IMR-90 (cell line): ENCODE measurements at regions not wholly inside any gene's neighbourhood (a gene's known extent, or its start where the extent isn't known, plus 50 kb on each side); places are given as distances from the start of the nearest gene placed in this dataset.

ENCODE experiments used
- ATAC-seq: fragments of 200-7000 bp; cut with Tn5 transposase; 2 replicates; pipeline ENCODE4 v1.9.1; 2020; ENCODE audit warnings: low read depth, mild to moderate bottlenecking, moderate library complexity
- BruUV-seq: library from RNA; stranded (reverse); fragments of 400-500 nt; replicated peaks from 2 replicates; lab custom pipeline; 2021; lab: Mats Ljungman, UMichigan
- CTCF ChIA-PET: fragments of 300-600 bp; formaldehyde crosslinking; extraction: SDS; loops from one replicate; lab custom pipeline; 2021; ENCODE audit warnings: antibody characterized with exemption; lab: Yijun Ruan, JAX
- POLR2A ChIA-PET: fragments of 300-600 bp; sonication (Branson Sonifier 250); formaldehyde crosslinking; loops from one replicate; lab custom pipeline; 2022; ENCODE audit warnings: antibody characterized with exemption; ENCODE audit not compliant: unreplicated experiment; lab: Charles Lee
- DNase-seq: peaks from one replicate; pipeline ENCODE4 v3.0.0; 2013
- H2AFZ ChIP-seq: replicated peaks from 2 replicates; pipeline ENCODE3; 2013; ENCODE audit warnings: low read length, mild to moderate bottlenecking; ENCODE audit not compliant: poor library complexity
- H2AK5ac ChIP-seq: 2 replicates; pipeline ENCODE4 v1.6.1; 2013; ENCODE audit warnings: low read depth, low read length, inconsistent platforms
- H2AK9ac ChIP-seq: replicated peaks from 2 replicates; pipeline ENCODE3; 2013; ENCODE audit warnings: mild to moderate bottlenecking, low read depth, low read length, moderate library complexity; ENCODE audit not compliant: poor library complexity
- H2BK120ac ChIP-seq: 2 replicates; pipeline ENCODE4 v1.6.1; 2013; ENCODE audit warnings: low read depth, low read length, inconsistent platforms
- H2BK15ac ChIP-seq: 3 replicates; pipeline ENCODE4 v1.6.1; 2013; ENCODE audit warnings: low read depth, low read length, inconsistent platforms
- H2BK20ac ChIP-seq: 2 replicates; pipeline ENCODE4 v1.6.1; 2013; ENCODE audit warnings: low read depth, mild to moderate bottlenecking, inconsistent platforms, low read length, moderate library complexity
- H2BK5ac ChIP-seq: 2 replicates; pipeline ENCODE4 v1.6.1; 2013; ENCODE audit warnings: mild to moderate bottlenecking, low read depth, low read length, inconsistent platforms; ENCODE audit not compliant: poor library complexity, severe bottlenecking
- H3K14ac ChIP-seq: replicated peaks from 2 replicates; pipeline ENCODE4 v1.6.1; 2013; ENCODE audit warnings: low read depth, low read length, inconsistent platforms
- H3K18ac ChIP-seq: 2 replicates; pipeline ENCODE4 v1.6.1; 2013; ENCODE audit warnings: low read depth, low read length, control low read depth
- H3K23ac ChIP-seq: 2 replicates; pipeline ENCODE4 v1.6.1; 2013; ENCODE audit warnings: low read depth, low read length, inconsistent platforms
- H3K27ac ChIP-seq: 2 replicates; pipeline ENCODE4 v1.5.1; 2013; ENCODE audit warnings: mild to moderate bottlenecking, control low read depth, low read length; ENCODE audit not compliant: insufficient read depth
- H3K27me3 ChIP-seq: 2 replicates; pipeline ENCODE4 v1.6.1; 2013; ENCODE audit warnings: low read length; ENCODE audit not compliant: control insufficient read depth, insufficient read depth
- H3K36me3 ChIP-seq: 2 replicates; pipeline ENCODE4 v1.6.1; 2013; ENCODE audit warnings: low read length, mixed read lengths; ENCODE audit not compliant: control insufficient read depth, insufficient read depth
- H3K4ac ChIP-seq: 2 replicates; pipeline ENCODE4 v1.6.1; 2013; ENCODE audit warnings: low read depth, low read length, inconsistent platforms
- H3K4me1 ChIP-seq: 2 replicates; pipeline ENCODE4 v1.6.1; 2013; ENCODE audit warnings: low read length, mixed read lengths; ENCODE audit not compliant: control insufficient read depth, insufficient read depth
- H3K4me2 ChIP-seq: 2 replicates; pipeline ENCODE4 v1.6.1; 2013; ENCODE audit warnings: low read depth, mild to moderate bottlenecking, control low read depth, low read length, moderate library complexity
- H3K4me3 ChIP-seq: 2 replicates; pipeline ENCODE4 v1.5.1; 2013; ENCODE audit warnings: low read depth, mild to moderate bottlenecking, control low read depth, low read length, moderate library complexity; ENCODE audit not compliant: insufficient read depth
- H3K56ac ChIP-seq: 2 replicates; pipeline ENCODE4 v1.6.1; 2013; ENCODE audit warnings: low read length, inconsistent platforms; ENCODE audit not compliant: insufficient read depth; ENCODE audit errors: extremely low read depth
- H3K79me1 ChIP-seq, 2 experiments: 2 replicates each; pipeline ENCODE4 v1.6.1; 2013; ENCODE audit warnings: low read length in 2 of 2, inconsistent platforms in 1 of 2, low read depth in 1 of 2
- H3K9ac ChIP-seq: 2 replicates; pipeline ENCODE4 v1.6.1; 2013; ENCODE audit warnings: low read depth, low read length, control low read depth
- H3K9me1 ChIP-seq: 2 replicates; pipeline ENCODE4 v1.6.1; 2013; ENCODE audit warnings: low read length, inconsistent platforms; ENCODE audit not compliant: insufficient read depth
- H3K9me3 ChIP-seq: 2 replicates; pipeline ENCODE4 v1.6.1; 2013; ENCODE audit warnings: low read length; ENCODE audit not compliant: control insufficient read depth, insufficient read depth
- H4K20me1 ChIP-seq: 2 replicates; pipeline ENCODE4 v1.6.1; 2013; ENCODE audit warnings: low read length, inconsistent platforms; ENCODE audit not compliant: insufficient read depth
- H4K5ac ChIP-seq: 2 replicates; pipeline ENCODE4 v1.6.1; 2013; ENCODE audit warnings: mild to moderate bottlenecking, low read depth, low read length, control low read depth
- H4K8ac ChIP-seq, 2 experiments: 2 replicates each; pipeline ENCODE4 v1.6.1; 2013; ENCODE audit warnings: low read depth in 2 of 2, low read length in 2 of 2, control low read depth in 1 of 2, inconsistent platforms in 1 of 2
- H4K91ac ChIP-seq: 2 replicates; pipeline ENCODE4 v1.6.1; 2013; ENCODE audit warnings: low read depth, low read length, inconsistent platforms; ENCODE audit not compliant: insufficient read depth
- BHLHE40 ChIP-seq: fragments of 150-350 bp; IDR thresholded peaks from 2 replicates; pipeline ENCODE4 v1.6.1; 2016; ENCODE audit warnings: mild to moderate bottlenecking, low read depth, low read length
- CEBPB ChIP-seq: IDR thresholded peaks from 2 replicates; pipeline ENCODE4 v1.6.1; 2012; ENCODE audit warnings: low read depth, low read length, improper control_type of control experiment
- CHD1 ChIP-seq: IDR thresholded peaks from 2 replicates; pipeline ENCODE4 v1.6.1; 2012; ENCODE audit warnings: low read depth, low read length, improper control_type of control experiment
- FOS ChIP-seq: fragments of 150-350 bp; IDR thresholded peaks from 2 replicates; pipeline ENCODE4 v1.6.1; 2016; ENCODE audit warnings: low read depth, low read length
- MAFK ChIP-seq: IDR thresholded peaks from 2 replicates; pipeline ENCODE4 v1.6.1; 2012; ENCODE audit warnings: low read depth, low read length, improper control_type of control experiment
- MAZ ChIP-seq: IDR thresholded peaks from 2 replicates; pipeline ENCODE4 v1.6.1; 2012; ENCODE audit warnings: low read depth, mild to moderate bottlenecking, low read length, improper control_type of control experiment, moderate library complexity, borderline replicate concordance
- MXI1 ChIP-seq: IDR thresholded peaks from 2 replicates; pipeline ENCODE4 v1.6.1; 2012; ENCODE audit warnings: low read depth, mild to moderate bottlenecking, low read length, moderate library complexity, borderline replicate concordance
- NFE2L2 ChIP-seq: fragments of 150-350 bp; IDR thresholded peaks from 2 replicates; pipeline ENCODE4 v1.6.1; 2016; ENCODE audit warnings: low read depth, mild to moderate bottlenecking, low read length
- POLR2A ChIP-seq: IDR thresholded peaks from 2 replicates; pipeline ENCODE4 v1.6.1; 2012; ENCODE audit warnings: mild to moderate bottlenecking, low read depth, low read length
- RAD21 ChIP-seq: IDR thresholded peaks from 2 replicates; pipeline ENCODE4 v1.6.1; 2012; ENCODE audit warnings: low read length, improper control_type of control experiment
- RCOR1 ChIP-seq: IDR thresholded peaks from 2 replicates; pipeline ENCODE4 v1.6.1; 2012; ENCODE audit warnings: mild to moderate bottlenecking, low read length, improper control_type of control experiment; ENCODE audit not compliant: insufficient replicate concordance
- RFX5 ChIP-seq: IDR thresholded peaks from 2 replicates; pipeline ENCODE4 v1.8.0; 2012; ENCODE audit warnings: low read depth, mild to moderate bottlenecking, low read length, moderate library complexity
- SMC3 ChIP-seq: fragments of 150-350 bp; IDR thresholded peaks from 2 replicates; pipeline ENCODE4 v1.6.1; 2016; ENCODE audit warnings: low read depth, mild to moderate bottlenecking, antibody characterized with exemption, low read length, moderate library complexity
- WGBS, 2 experiments: methylation state at CpG; one replicate each; pipeline versions ENCODE4 v1.1.5 to v1.1.7; 2013; ENCODE audit warnings: missing lambda C conversion rate in 2 of 2; ENCODE audit not compliant: insufficient read length in 1 of 2; ENCODE audit errors: extremely low coverage in 2 of 2; 5-methylcytosine and 5-hydroxymethylcytosine counted together
- dilution Hi-C: fragments of 300-500 bp; cut with HindIII; formaldehyde crosslinking; loops from one replicate; pipeline ENCODE4 v1.14.3; 2018; ENCODE audit warnings: low sequenced_read_pairs; ENCODE audit not compliant: unreplicated experiment
- in situ Hi-C: fragments of 300-500 bp; cut with MboI; formaldehyde crosslinking; loops from 3 replicates; pipeline ENCODE4 v1.14.3; 2019; ENCODE audit warnings: low sequenced_read_pairs, inconsistent platforms, mixed read lengths
- intact Hi-C: fragments of 100-400 bp; cut with micrococcal nuclease; formaldehyde crosslinking; loops from 2 replicates; pipeline ENCODE4 v1.10.0; 2022
- TF ChIP-seq, protein P1 (sequence below): fragments of 150-350 bp; IDR thresholded peaks from 2 replicates; pipeline ENCODE4 v1.6.1; 2017; ENCODE audit warnings: mild to moderate bottlenecking, antibody characterized with exemption, low read length, low read depth
- TF ChIP-seq, protein P2 (sequence below): fragments of 150-350 bp; IDR thresholded peaks from 2 replicates; pipeline ENCODE4 v1.6.1; 2016; ENCODE audit warnings: low read depth, mild to moderate bottlenecking, low read length, moderate library complexity, borderline replicate concordance
- TF ChIP-seq, protein P3 (sequence below): conservative IDR thresholded peaks from 2 replicates; pipeline ENCODE4 v1.5.1; 2012; ENCODE audit warnings: mild to moderate bottlenecking, low read depth, low read length, improper control_type of control experiment

DNA sequence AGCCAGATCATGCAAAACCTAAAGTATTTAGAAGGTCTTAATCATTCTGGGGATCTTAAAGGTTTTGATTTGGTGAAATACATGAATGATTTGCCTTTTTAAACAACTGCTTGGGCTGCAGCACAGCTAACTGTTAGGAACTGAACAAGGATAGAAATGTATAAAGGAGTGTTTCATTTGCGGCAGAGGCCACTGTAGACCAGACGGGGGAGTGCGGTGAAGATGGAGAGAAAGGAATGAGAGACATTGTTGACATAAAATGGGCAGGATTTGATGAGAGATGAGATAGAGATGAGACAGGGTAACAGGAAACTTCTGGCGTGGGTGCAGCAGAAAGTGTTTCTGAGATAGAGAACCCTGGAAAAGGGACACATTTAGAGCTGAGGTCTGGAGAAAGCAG, 308.1 kb downstream of the TMX3 start:
- H2AFZ ChIP-seq: peak overlapping the region; percentile 3
- CTCF ChIA-PET: no interaction called here
- no peaks in the 10 kb centered on the region for H3K9me3 ChIP-seq
- no peak overlapping the region for H3K27ac ChIP-seq
- H3K4ac ChIP-seq: no peak overlapping the region
- H4K20me1 ChIP-seq: no peaks in the 10 kb centered on the region
- no peak overlapping the region for H2AK5ac ChIP-seq
- 91% methylated on average over 4 of the region's 4 CpGs; no CpG with 5 or more reads in 1 of the 2 experiments for WGBS, 2 experiments
- no peak overlapping the region for H2BK5ac ChIP-seq
- no peak for DNase-seq
- no peak overlapping the region for H4K5ac ChIP-seq
- H3K4me1 ChIP-seq: no peaks in the 10 kb centered on the region
- BruUV-seq: no TSS peak
- H2BK20ac ChIP-seq: no peak overlapping the region
- no peaks in the 10 kb centered on the region for H3K27me3 ChIP-seq
- TF ChIP-seq CEBPB (no peak), MXI1 (no peak), MAFK (no peak), CHD1 (no peak), RAD21 (no peak), BHLHE40 (no peak), MAZ (no peak), RCOR1 (no peak), SMC3 (no peak), FOS (no peak), RFX5 (no peak), NFE2L2 (no peak), POLR2A (no peak)
- TF ChIP-seq, protein P1, sequence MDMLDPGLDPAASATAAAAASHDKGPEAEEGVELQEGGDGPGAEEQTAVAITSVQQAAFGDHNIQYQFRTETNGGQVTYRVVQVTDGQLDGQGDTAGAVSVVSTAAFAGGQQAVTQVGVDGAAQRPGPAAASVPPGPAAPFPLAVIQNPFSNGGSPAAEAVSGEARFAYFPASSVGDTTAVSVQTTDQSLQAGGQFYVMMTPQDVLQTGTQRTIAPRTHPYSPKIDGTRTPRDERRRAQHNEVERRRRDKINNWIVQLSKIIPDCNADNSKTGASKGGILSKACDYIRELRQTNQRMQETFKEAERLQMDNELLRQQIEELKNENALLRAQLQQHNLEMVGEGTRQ: no peak
- TF ChIP-seq, protein P2, sequence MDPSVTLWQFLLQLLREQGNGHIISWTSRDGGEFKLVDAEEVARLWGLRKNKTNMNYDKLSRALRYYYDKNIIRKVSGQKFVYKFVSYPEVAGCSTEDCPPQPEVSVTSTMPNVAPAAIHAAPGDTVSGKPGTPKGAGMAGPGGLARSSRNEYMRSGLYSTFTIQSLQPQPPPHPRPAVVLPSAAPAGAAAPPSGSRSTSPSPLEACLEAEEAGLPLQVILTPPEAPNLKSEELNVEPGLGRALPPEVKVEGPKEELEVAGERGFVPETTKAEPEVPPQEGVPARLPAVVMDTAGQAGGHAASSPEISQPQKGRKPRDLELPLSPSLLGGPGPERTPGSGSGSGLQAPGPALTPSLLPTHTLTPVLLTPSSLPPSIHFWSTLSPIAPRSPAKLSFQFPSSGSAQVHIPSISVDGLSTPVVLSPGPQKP: no peak
- TF ChIP-seq, protein P3, sequence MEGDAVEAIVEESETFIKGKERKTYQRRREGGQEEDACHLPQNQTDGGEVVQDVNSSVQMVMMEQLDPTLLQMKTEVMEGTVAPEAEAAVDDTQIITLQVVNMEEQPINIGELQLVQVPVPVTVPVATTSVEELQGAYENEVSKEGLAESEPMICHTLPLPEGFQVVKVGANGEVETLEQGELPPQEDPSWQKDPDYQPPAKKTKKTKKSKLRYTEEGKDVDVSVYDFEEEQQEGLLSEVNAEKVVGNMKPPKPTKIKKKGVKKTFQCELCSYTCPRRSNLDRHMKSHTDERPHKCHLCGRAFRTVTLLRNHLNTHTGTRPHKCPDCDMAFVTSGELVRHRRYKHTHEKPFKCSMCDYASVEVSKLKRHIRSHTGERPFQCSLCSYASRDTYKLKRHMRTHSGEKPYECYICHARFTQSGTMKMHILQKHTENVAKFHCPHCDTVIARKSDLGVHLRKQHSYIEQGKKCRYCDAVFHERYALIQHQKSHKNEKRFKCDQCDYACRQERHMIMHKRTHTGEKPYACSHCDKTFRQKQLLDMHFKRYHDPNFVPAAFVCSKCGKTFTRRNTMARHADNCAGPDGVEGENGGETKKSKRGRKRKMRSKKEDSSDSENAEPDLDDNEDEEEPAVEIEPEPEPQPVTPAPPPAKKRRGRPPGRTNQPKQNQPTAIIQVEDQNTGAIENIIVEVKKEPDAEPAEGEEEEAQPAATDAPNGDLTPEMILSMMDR: no peak
- H3K9ac ChIP-seq: no peak overlapping the region
- H2AK9ac ChIP-seq: no peak overlapping the region
- H3K4me2 ChIP-seq: no peak overlapping the region
- dilution Hi-C loops (no loop called here), in situ Hi-C loops (no loop called here), intact Hi-C loops (no loop called here)
- H3K36me3 ChIP-seq: no peaks in the 10 kb centered on the region
- no peak overlapping the region for H3K18ac ChIP-seq
- H4K91ac ChIP-seq: no peak overlapping the region
- H4K8ac ChIP-seq: no peak overlapping the region; a peak in 1 of 4 replicates
- H3K23ac ChIP-seq: no peak overlapping the region
- POLR2A ChIA-PET: no interaction called here
- no peaks in the 10 kb centered on the region for H3K9me1 ChIP-seq
- H3K4me3 ChIP-seq: no peak overlapping the region
- H2BK120ac ChIP-seq: no peak overlapping the region
- ATAC-seq: peak; percentile 17
- H2BK15ac ChIP-seq: no peak overlapping the region
- H3K14ac ChIP-seq: no peak overlapping the region
- no peaks in the 10 kb centered on the region for H3K79me1 ChIP-seq
- no peak overlapping the region for H3K56ac ChIP-seq
